SU-DHL-6 (cell line): ENCODE measurements at regions not wholly inside any gene's neighbourhood (a gene's known extent, or its start where the extent isn't known, plus 50 kb on each side); places are given as distances from the start of the nearest gene placed in this dataset.

Experiments used
- CTCF ChIP-seq: fragments of 200-600 bp; sonication (generic); IDR thresholded peaks from one replicate; pipeline ENCODE4 v1.5.1; 2017; ENCODE audit warnings: antibody characterized with exemption, mild to moderate bottlenecking, low read length, moderate library complexity; ENCODE audit not compliant: insufficient read depth, poor library complexity, severe bottlenecking
- EZH2phosphoT487 ChIP-seq: fragments of 200-600 bp; sonication (generic), shearing (Covaris generic); conservative IDR thresholded peaks from 2 replicates; pipeline ENCODE4 v1.6.1; 2018; ENCODE audit warnings: mild to moderate bottlenecking, antibody characterized with exemption, low read length, moderate library complexity, mixed read lengths

- TF ChIP-seq CTCF (no peak), EZH2phosphoT487 (no peak)
These were observed 147.1 kb downstream of the OR2B2 start for GRCh38 chr6:27765028-27765590.
